GM03348 (cell line): ENCODE measurements at regions not wholly inside any gene's neighbourhood (a gene's known extent, or its start where the extent isn't known, plus 50 kb on each side); places are given as distances from the start of the nearest gene placed in this dataset.

Experiments used
- DNase-seq: peaks from one replicate; pipeline ENCODE4 v3.0.0; 2012; ENCODE audit warnings: low spot score

DNA sequence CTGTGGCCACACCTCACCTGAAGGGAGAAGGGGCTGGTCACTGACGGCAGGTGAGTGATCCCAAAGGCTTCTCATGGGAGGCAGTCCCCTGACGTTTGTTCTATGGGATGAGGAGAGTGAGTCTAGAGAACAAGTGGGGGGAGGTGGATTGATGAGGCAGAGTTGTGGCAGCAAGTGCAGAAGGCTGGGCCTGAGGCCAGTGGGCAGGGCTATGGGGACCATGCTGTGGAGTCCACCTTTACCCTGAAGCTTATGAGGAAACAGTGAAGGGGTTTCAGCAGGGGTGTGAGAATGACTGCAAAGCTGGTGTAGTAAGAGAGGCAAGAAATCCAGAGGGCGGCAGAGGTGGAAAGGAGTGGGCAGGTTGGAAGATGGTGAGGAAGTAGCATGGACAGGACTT is 96.9 kb upstream of the PFN2 start:
- no peak for DNase-seq

DNA sequence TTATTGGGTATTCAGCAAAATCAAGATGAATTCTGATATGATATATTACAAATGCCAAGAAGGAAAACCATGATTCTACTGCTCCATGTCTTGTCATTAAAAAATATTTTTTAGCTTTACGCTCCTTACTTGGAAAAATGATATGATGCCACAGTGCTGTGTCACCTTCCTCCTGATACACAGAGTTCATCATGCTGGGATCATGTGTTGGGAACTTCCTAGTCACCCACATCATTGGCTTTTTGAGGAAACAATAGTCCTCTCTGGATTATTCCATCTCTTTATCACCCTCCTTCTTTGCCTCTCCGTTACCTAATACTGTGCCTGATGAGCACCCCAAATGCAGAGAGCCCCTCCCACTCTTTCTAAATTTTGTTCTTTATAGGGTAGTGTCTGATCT is 94.3 kb upstream of the PFN2 start:
- no peak for DNase-seq

DNA sequence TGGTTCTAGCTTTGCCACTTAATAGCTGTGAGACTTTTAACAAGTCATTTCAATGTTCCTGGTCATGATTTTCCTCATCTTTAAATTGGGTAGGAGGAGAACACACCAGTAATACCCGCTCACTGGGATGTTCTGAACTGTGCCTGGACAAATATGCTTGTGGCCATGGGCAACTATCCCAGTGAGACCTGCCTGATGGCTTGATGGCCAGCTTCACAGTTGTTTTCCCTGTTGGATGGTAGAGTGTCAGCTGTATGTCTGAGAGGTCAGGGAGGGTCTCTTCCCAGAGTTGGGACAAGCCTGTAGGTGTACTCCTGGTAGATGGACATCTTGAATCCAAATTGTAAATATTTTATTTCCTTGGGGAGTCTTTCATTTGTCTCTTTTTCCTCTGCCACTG is 92.5 kb upstream of the PFN2 start:
- no peak for DNase-seq

DNA sequence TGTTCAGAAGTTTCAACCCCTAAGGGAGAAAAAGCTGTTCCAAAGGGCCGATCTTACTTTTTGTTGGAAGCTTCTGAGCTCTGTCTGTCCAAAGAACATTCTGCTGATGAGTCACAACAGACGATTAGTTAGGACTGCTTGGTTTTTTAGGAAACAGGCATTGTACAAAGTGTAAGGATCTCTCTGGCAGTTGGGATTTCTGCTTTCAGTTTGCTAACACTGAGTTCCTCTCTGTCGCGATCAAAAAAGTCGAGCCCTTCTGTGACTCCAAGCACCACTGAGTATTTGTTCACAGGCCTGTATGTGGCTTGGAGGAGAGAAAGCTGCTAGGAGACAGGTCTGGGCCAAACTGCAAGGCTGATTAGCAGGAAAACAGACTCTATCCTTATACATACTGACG is 91.8 kb upstream of the PFN2 start:
- peak; percentile 70 for DNase-seq

DNA sequence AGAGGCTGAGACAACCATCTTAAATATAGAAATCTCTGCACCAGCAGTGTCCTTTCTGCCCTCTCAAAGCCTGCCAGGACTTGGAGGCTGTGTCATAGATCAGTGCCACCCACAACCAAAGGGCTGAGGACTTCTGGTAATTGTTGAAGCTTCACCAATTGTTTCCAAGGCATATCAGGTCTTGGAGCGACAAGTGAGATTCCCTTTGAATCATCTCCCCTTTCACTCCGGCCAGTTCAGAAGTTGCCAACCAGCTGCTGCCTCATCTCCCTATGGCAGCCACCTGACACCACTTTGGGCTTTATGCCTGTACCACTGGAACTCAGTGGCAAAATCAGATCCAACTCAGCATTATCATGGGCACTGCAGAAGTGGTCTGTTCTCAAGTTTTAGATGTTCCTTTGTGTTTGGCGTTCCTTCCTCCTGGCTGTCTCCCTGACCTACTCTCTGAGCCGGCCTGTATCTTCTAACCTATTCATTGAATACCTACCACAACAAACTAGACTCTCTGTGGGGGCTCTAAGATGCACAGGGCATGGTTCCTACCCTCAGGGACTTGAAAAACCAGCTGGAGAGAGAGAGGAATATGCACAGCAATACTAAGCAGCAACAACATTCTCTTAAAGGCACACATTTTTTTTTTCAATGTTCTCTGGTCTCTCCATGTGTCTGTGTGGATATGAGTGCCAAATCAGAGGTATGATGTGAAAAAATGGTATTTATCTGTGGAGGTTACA is 90.8 kb upstream of the PFN2 start:
- no peak for DNase-seq

- no peak for DNase-seq
These were observed 89.0 kb upstream of the PFN2 start for GRCh38 chr3:150059729-150060128.

- no peak for DNase-seq
These were observed 88.5 kb upstream of the PFN2 start for GRCh38 chr3:150059241-150059640.

DNA sequence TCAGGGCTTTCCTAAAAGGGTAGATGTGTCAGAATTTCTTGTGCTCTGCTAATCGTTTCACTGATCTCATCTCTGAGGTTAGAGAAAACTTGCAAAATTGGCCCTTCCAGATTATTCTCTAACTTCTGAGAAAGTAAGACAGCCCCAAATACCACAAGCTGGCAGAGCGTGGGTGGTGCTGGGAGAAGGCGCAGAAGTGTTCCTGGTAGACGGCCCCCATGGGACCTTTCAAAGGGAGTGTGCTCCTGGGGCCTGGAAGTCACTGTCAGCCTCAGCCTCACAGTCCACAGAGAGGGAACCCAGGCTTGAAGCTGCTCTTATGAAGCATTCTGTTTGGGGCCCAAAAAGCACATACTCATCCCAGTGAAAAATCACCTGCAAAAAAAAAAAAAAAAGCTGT is 86.5 kb upstream of the PFN2 start:
- no peak for DNase-seq

- no peak for DNase-seq
These were observed 84.6 kb upstream of the PFN2 start for GRCh38 chr3:150055332-150055731.

GRCh38 chr3:150054635-150055034 is 83.9 kb upstream of the PFN2 start:
- no peak for DNase-seq

DNA sequence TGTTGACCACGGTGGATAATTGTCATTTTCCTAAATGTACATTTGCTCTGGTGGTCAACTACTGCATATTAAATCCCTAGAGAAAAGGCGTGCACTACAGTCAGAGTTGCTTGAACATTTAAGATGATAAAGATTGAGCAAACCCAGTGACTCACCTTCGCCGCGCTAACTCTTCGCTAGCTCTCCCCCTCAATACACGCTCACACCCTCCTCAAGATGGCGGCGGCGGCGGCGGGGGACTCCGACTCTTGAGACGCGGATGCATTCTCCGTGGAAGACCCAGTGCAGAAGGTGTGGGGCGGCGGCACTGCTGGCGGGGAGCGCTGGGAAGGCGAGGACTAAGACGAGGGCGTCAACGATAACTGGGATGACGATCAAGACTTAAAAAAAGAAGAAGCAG is 79.8 kb upstream of the PFN2 start:
- no peak for DNase-seq

DNA sequence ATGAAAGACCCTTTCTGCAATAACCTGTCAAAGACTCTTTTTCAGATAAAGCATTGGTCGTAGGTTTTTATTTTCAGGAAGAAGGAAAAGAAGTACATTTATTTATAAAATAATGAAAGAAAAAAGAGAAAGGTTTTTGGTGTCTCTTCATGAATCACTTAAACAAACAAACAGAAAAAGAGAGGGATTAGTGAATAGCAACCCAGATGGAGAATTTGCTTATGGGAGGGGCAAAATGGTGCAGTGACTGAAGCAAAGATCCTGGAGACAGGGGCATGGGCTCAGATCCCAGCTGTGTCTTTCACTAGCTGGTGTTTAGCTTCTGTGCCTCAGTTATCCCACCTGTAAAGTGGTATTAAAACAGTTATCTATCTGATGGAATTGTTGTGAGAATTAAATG is 78.6 kb upstream of the PFN2 start:
- no peak for DNase-seq

DNA sequence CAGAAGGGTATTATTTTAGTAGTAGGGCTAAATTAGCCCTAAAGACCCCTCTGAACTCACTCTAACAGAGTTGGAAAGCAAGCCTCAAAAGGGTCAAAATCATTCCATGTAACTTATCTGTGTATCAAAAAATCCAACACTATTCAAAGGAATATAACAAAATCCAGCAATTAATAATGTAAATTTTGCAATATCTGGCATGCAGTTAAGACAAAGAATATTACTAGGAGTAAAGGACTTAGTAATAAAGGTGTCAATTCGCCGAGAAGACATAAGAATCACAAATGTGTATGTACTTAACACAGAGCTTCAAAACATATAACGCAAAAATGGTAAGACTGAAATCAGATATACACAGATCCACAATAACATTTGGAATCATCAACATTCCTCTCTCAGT is 71.2 kb upstream of the PFN2 start:
- no peak for DNase-seq

- no peak for DNase-seq
These were observed 69.4 kb upstream of the PFN2 start for GRCh38 chr3:150040097-150040496.

- no peak for DNase-seq
These were observed 68.1 kb upstream of the PFN2 start for GRCh38 chr3:150038830-150039229.

DNA sequence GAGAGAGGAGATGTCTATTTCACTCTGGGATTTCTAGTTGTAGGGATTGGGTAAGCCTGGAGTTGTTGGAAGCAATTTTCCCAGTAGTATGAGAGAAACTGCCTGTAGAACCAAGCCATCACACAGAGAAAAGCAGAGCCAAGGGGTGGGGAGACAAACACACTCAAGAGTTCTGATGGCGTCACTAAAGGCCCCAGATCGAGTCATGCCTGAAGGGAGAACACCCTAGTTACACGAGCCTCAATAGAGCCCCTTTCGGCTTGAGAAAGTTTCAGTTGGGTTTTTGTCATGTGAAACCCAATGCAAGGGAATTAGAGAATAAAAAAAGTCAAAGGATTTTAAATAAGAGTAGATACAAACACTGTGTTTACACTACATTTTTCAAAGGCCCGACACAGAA is 66.1 kb upstream of the PFN2 start:
- DNase-seq: no peak

- DNase-seq: no peak
These were observed 65.4 kb upstream of the PFN2 start for GRCh38 chr3:150035910-150036612.

DNA sequence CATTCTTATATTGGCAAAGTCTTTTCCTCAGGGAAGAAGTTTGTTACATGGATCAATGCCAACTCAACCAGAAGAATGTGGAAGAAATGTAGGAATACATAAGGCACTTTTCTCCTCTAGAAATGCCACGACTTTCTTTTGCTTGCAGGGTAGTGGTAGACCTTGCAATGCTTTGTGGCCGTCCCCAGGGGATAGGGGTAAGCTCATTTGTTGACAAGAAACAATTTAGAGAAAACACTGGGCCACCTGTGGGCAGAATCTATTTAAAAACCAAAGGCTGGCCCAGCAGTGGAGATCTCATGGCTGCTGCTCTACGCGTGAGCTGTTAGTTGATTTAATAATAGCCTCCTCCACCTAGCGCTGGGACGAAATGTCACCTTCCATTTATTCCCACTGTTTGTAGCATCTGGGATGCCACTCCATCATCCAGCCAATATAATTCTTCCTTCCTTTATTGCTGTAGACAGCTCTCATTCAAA is 64.6 kb upstream of the PFN2 start:
- no peak for DNase-seq

- DNase-seq: no peak
These were observed 63.0 kb upstream of the PFN2 start for GRCh38 chr3:150033721-150034120.

DNA sequence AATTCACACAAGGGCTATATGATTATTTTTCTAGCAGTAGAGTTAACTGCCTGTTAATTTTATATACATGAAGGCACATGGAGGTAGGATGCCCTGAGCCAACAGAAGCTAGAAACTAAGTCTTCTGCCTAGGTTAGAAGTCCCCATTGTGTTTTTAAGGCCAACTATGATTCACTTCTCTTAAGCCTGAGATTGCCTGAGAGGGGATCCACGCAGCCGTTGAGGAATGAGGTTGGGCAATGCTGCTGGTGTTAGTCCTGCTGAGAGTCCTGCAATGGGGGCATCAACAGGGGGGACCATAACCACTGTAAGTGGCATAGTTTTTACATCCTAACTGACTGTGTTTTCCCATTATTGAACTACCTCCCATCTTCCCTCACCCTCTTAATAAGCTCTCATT is 60.1 kb upstream of the PFN2 start:
- no peak for DNase-seq

- DNase-seq: no peak
These were observed 52.5 kb upstream of the PFN2 start for GRCh38 chr3:150023239-150023636.

DNA sequence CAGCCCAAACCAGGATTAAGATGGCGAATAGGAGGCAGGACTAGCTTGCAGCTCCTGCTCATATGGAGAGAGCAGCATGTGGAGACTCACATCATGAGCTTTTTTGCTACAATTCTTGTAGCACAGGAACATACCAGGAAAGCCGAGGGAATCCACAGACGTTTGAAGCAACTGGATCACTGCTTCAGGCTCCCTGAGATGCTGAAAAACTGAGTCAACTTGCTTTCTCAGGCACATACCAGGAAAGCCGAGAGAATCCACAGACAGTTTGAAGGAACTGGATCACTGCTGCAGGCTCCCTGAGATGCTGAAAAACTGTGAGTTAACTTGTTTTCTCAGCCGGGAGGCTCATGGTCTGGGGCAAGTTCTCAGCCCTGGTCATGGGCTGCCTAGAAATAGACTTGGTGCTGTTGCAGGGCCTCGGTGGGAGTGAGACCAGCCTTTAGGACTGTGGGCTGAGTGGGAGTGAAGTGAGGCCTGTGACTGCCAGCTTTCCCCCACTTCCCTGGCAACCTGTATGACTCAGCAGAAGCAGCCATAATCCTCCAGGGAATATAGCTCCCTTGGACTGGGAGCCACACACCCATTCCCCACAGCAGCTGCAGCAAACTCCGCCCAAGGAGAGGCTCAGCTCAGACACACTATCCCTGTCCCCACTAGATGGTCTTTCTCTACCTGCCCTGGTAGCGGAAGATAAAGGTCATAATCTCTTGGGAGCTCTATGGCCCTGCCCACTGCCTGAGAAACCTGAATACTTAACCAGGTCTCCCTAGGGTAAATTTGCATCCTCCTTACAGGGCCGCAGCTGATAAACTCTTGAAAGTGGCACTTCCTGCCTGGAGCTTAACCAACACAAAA is 51.9 kb upstream of the PFN2 start:
- DNase-seq: peak; percentile 42

GRCh38 chr3:150020527-150020926 is 49.8 kb upstream of the PFN2 start:
- DNase-seq: peak; percentile 70
